Chondrocyte (in vitro differentiated cells): ENCODE measurements at regions not wholly inside any gene's neighbourhood (a gene's known extent, or its start where the extent isn't known, plus 50 kb on each side); places are given as distances from the start of the nearest gene placed in this dataset.
"Not testable (repeated sequence)": the region's sequence is repeated elsewhere in the genome, so short reads cannot be mapped to it uniquely, and the experiment has no call there.

ENCODE experiments used
- DNase-seq: peaks from one replicate; pipeline ENCODE4 v3.0.0; 2021; ENCODE audit warnings: mixed read lengths, low spot score
- H3K27ac Mint-ChIP-seq: one replicate; pipeline ENCODE4 v1.8.0; 2021; ENCODE audit warnings: mild to moderate bottlenecking, moderate library complexity, mixed read lengths; ENCODE audit not compliant: unreplicated experiment
- H3K27me3 Mint-ChIP-seq: 2 replicates; pipeline ENCODE4 v1.8.0; 2021; ENCODE audit warnings: low read depth, mixed read lengths
- H3K36me3 Mint-ChIP-seq: 2 replicates; pipeline ENCODE4 v1.8.0; 2021; ENCODE audit warnings: low read depth, mixed read lengths
- H3K4me1 Mint-ChIP-seq: 2 replicates; pipeline ENCODE4 v1.8.0; 2021; ENCODE audit warnings: low read depth, mild to moderate bottlenecking, mixed read lengths
- H3K4me3 Mint-ChIP-seq: one replicate; pipeline ENCODE4 v1.8.0; 2021; ENCODE audit warnings: mild to moderate bottlenecking, moderate library complexity, mixed read lengths; ENCODE audit not compliant: unreplicated experiment
- H3K9me3 Mint-ChIP-seq: 2 replicates; pipeline ENCODE4 v1.8.0; 2021; ENCODE audit warnings: low read depth, mixed read lengths
- CTCF ChIP-seq: fragments of 200-600 bp; sonication (generic); IDR thresholded peaks from 2 replicates; pipeline ENCODE4 v1.5.0; 2021; ENCODE audit warnings: antibody characterized with exemption, mild to moderate bottlenecking, moderate library complexity

GRCh38 chr10:109055243-109055642 lies 868.1 kb downstream of the XPNPEP1 start:
- H3K27ac Mint-ChIP-seq: no peak overlapping the region
- peaks cover 6% of the 10 kb centered on the region for H3K9me3 Mint-ChIP-seq
- H3K27me3 Mint-ChIP-seq: no peaks in the 10 kb centered on the region
- H3K4me3 Mint-ChIP-seq: no peak overlapping the region
- no peaks in the 10 kb centered on the region for H3K36me3 Mint-ChIP-seq
- no peaks in the 10 kb centered on the region for H3K4me1 Mint-ChIP-seq
- no peak for DNase-seq
- no peak for TF ChIP-seq CTCF

- TF ChIP-seq CTCF: no peak
- no peak overlapping the region for H3K27ac Mint-ChIP-seq
- peaks cover 35% of the 10 kb centered on the region for H3K9me3 Mint-ChIP-seq
- no peaks in the 10 kb centered on the region for H3K4me1 Mint-ChIP-seq
- no peaks in the 10 kb centered on the region for H3K27me3 Mint-ChIP-seq
- H3K36me3 Mint-ChIP-seq: no peaks in the 10 kb centered on the region
- H3K4me3 Mint-ChIP-seq: no peak overlapping the region
- no peak for DNase-seq
Observed at GRCh38 chr10:109047856-109048255, 875.5 kb downstream of the XPNPEP1 start.

GRCh38 chr10:109046427-109046826 lies 876.9 kb downstream of the XPNPEP1 start:
- DNase-seq, H3K4me3 Mint-ChIP-seq, H3K36me3 Mint-ChIP-seq, H3K4me1 Mint-ChIP-seq, H3K27me3 Mint-ChIP-seq, H3K27ac Mint-ChIP-seq: not testable (repeated sequence)
- peaks cover 41% of the 10 kb centered on the region for H3K9me3 Mint-ChIP-seq

GRCh38 chr10:109040622-109041021 lies 882.7 kb downstream of the XPNPEP1 start:
- Mint-ChIP-seq H3K27me3 (peaks cover 5% of the 10 kb centered on the region), H3K36me3 (no peaks in the 10 kb centered on the region), H3K27ac (no peak overlapping the region), H3K4me1 (no peaks in the 10 kb centered on the region), H3K4me3 (no peak overlapping the region), H3K9me3 (peaks cover 25% of the 10 kb centered on the region)
- no peak for DNase-seq
- no peak for TF ChIP-seq CTCF

- no peak overlapping the region for H3K4me3 Mint-ChIP-seq
- peaks cover 5% of the 10 kb centered on the region for H3K27me3 Mint-ChIP-seq
- no peak for DNase-seq
- peaks cover 14% of the 10 kb centered on the region for H3K9me3 Mint-ChIP-seq
- H3K4me1 Mint-ChIP-seq: no peaks in the 10 kb centered on the region
- no peak overlapping the region for H3K27ac Mint-ChIP-seq
- no peak for TF ChIP-seq CTCF
- H3K36me3 Mint-ChIP-seq: no peaks in the 10 kb centered on the region
Observed at GRCh38 chr10:109037978-109038377, 885.3 kb downstream of the XPNPEP1 start.

GRCh38 chr10:109030581-109031210 lies 892.6 kb downstream of the XPNPEP1 start:
- no peaks in the 10 kb centered on the region for H3K4me1 Mint-ChIP-seq
- no peak overlapping the region for H3K4me3 Mint-ChIP-seq
- no peak for TF ChIP-seq CTCF
- DNase-seq: no peak
- no peaks in the 10 kb centered on the region for H3K9me3 Mint-ChIP-seq
- H3K27me3 Mint-ChIP-seq: no peaks in the 10 kb centered on the region
- no peak overlapping the region for H3K27ac Mint-ChIP-seq
- H3K36me3 Mint-ChIP-seq: no peaks in the 10 kb centered on the region
